Naive B cell (primary cell): ENCODE measurements at regions not wholly inside any gene's neighbourhood (a gene's known extent, or its start where the extent isn't known, plus 50 kb on each side); places are given as distances from the start of the nearest gene placed in this dataset.
"Not testable (repeated sequence)": the region's sequence is repeated elsewhere in the genome, so short reads cannot be mapped to it uniquely, and the experiment has no call there.

Source experiments
- ATAC-seq, 2 donors: fragments of 150-1000 bp; cut with Tn5 transposase; 2 replicates each; pipeline ENCODE4 v1.10.0; 2021; ENCODE audit warnings: low read depth in 2 of 2, mild to moderate bottlenecking in 2 of 2, moderate library complexity in 2 of 2
- DNase-seq: peaks from one replicate; pipeline ENCODE4 v3.0.0; 2022
- H3K27ac Mint-ChIP-seq, 6 donors: one replicate each; pipeline ENCODE4 v1.8.0; 2020 to 2022; ENCODE audit warnings: mild to moderate bottlenecking in 6 of 6, mixed read lengths in 6 of 6, moderate library complexity in 5 of 6, inconsistent platforms in 2 of 6
- H3K27me3 Mint-ChIP-seq, 3 donors: one replicate each; pipeline ENCODE4 v1.8.0; 2021 to 2022; ENCODE audit warnings: mixed read lengths in 3 of 3, mild to moderate bottlenecking in 1 of 3
- H3K36me3 Mint-ChIP-seq, 2 donors: one replicate each; pipeline ENCODE4 v1.8.0; 2020 to 2022; ENCODE audit warnings: mixed read lengths in 2 of 2, inconsistent platforms in 1 of 2, mild to moderate bottlenecking in 1 of 2
- H3K4me1 Mint-ChIP-seq, 3 donors: one replicate each; pipeline ENCODE4 v1.8.0; 2020 to 2022; ENCODE audit warnings: mixed read lengths in 3 of 3, inconsistent platforms in 1 of 3, mild to moderate bottlenecking in 1 of 3, moderate library complexity in 1 of 3
- H3K4me3 Mint-ChIP-seq, 8 donors: one replicate each; pipeline ENCODE4 v1.8.0; 2020 to 2022; ENCODE audit warnings: mild to moderate bottlenecking in 8 of 8, mixed read lengths in 8 of 8, moderate library complexity in 8 of 8, inconsistent platforms in 2 of 8
- H3K9me3 Mint-ChIP-seq, 7 donors: one replicate each; pipeline ENCODE4 v1.8.0; 2020 to 2022; ENCODE audit warnings: mixed read lengths in 7 of 7, mild to moderate bottlenecking in 5 of 7, inconsistent platforms in 2 of 7, moderate library complexity in 1 of 7

DNA sequence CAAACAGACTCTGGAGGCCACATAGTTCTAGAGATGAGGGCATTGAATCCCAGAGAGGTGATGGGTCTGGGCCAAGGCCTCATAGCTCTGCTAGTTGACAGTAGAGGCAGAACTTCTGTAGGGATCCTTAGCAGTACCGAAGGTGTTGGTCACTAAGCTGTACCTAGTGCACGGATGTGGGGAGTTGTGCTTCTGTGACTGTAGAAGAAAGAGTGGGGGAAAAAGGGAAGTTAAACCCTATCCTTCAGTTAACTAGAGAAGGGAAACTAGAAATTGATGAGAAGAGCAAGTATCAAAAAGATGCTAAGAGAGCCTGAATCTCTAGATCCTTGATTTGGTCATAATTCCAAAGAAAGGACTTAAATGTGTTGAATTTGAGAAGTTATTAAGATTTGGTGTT lies 186.7 kb downstream of the NFKBIZ start:
- DNase-seq: peak; percentile 50
- Mint-ChIP-seq H3K4me1 (peaks cover 20 to 50% (median 21%) of the 10 kb centered on the region in 3 donors), H3K36me3 (no peaks in the 10 kb centered on the region), H3K4me3 (peak overlapping the region in 3 of 8 donors; percentile 3 to 47 (median 26)), H3K27ac (peak overlapping the region in 3 of 6 donors; percentile 63 to 77 (median 77)), H3K27me3 (no peaks in the 10 kb centered on the region), H3K9me3 (peaks cover 0 to 5% (median 0%) of the 10 kb centered on the region in 7 donors)
- ATAC-seq: peak; percentile 69 to 75

DNA sequence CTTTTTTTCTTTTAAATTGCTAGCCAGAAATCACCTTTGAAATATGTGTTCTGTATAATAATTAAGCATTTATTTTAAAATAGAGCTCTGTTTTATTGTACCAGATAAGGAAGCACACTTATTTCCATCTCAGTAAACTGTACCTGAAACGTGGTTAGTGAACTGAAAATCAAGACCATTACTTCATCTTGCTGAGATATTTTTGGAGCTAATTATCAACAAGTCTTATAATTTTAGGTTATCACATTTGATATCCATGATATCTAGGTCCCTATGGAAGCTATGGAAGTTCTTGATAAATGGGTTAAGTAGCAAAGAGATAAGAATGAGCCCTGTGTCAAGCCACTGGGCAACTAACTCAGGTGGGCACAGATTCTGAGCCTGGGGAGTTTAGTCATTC lies 187.2 kb downstream of the NFKBIZ start:
- Mint-ChIP-seq H3K27me3 (no peaks in the 10 kb centered on the region), H3K4me1 (peaks cover 20 to 50% (median 21%) of the 10 kb centered on the region in 3 donors), H3K36me3 (no peaks in the 10 kb centered on the region), H3K9me3 (peaks cover 0 to 5% (median 0%) of the 10 kb centered on the region in 7 donors), H3K27ac (peak overlapping the region in 3 of 6 donors; percentile 63 to 77 (median 77)), H3K4me3 (peak overlapping the region in 2 of 8 donors; percentile 26 to 47)
- DNase-seq: no peak
- ATAC-seq: no peak

DNA sequence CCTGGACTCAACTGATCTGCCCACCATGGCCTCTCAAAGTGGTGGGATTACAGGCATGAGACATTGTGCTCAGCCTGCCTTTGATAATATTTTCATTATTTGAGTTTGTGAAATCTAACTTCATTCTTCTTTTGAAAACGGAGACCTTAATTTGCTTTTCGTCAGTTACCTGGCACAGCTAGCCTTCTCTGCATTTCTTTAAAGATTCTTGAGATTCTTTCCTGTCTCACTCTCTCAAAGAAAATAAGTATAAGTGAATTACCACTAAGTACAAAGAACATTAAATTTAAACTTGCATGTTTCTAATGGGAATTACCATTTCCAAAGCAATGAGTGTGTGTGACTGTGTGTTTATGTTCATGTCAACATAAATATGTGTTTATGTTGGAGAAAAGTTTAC lies 187.9 kb downstream of the NFKBIZ start:
- no peaks in the 10 kb centered on the region for H3K36me3 Mint-ChIP-seq
- H3K27me3 Mint-ChIP-seq: no peaks in the 10 kb centered on the region
- H3K9me3 Mint-ChIP-seq: peaks cover 0 to 5% (median 0%) of the 10 kb centered on the region in 7 donors
- H3K27ac Mint-ChIP-seq: peak overlapping the region in 4 of 6 donors; percentile 46 to 94 (median 67)
- ATAC-seq (no peak), DNase-seq (no peak)
- H3K4me1 Mint-ChIP-seq: peaks cover 20 to 50% (median 21%) of the 10 kb centered on the region in 3 donors
- peak overlapping the region in 1 of 8 donors; percentile 10 for H3K4me3 Mint-ChIP-seq

DNA sequence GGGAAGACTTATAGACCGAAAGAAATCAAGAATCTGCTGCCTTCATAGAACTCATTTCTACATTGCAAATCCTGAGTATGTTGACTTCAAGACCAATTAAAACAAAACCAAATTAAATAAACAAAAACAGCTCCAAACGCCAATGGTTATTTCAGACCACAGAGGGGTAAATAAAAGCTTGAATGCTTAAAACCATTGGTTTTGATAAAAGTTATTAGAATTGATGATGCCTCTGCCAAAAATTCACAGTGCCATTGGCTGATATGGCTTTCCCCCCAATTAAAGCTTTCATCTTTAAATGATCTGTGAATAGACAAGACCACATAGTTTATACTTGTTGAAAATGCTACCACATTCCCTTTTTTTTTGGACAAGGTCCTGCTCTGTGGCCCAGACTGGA lies 188.5 kb downstream of the NFKBIZ start:
- H3K27ac Mint-ChIP-seq: peak overlapping the region; percentile 5 to 98 (median 90)
- H3K4me3 Mint-ChIP-seq: peak overlapping the region in 3 of 8 donors; percentile 38 to 78 (median 51)
- ATAC-seq: no peak
- no peaks in the 10 kb centered on the region for H3K27me3 Mint-ChIP-seq
- peaks cover 0 to 5% (median 1%) of the 10 kb centered on the region in 7 donors for H3K9me3 Mint-ChIP-seq
- no peak for DNase-seq
- H3K4me1 Mint-ChIP-seq: peaks cover 20 to 50% (median 21%) of the 10 kb centered on the region in 3 donors
- no peaks in the 10 kb centered on the region for H3K36me3 Mint-ChIP-seq

DNA sequence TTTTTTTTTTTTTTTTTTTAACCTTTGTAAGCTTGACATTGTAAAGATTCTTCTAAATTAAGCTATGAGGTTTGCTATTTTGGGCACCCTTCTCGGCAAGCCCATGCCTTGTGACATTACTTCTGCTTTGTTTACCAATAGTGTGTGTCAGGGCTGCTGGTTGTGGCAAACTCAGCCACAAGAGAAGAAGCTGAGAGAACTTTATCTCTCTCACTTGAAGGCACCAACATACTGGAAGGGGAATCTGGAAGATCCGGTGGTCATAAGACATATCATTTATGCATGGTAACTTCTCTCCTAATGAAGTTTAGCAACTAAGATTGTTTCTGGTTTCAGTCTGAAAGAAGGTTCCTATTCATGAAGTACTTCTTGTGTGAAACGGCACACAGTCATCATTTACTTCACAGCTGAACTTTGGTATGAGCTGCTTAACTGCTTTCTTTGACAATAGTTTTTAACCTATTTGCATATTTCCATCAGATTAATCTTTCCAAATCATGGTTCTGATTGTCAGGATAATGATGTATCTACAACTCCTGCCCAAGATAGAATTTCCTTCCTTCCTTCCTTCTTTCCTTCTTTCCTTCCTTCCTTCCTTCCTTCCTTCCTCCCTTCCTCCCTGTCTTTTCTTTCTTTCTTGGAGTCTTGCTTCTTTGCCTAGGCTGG lies 189.3 kb downstream of the NFKBIZ start:
- no peaks in the 10 kb centered on the region for H3K36me3 Mint-ChIP-seq
- H3K27ac Mint-ChIP-seq: peak overlapping the region; percentile 87 to 98 (median 95)
- peaks cover 0 to 5% (median 1%) of the 10 kb centered on the region in 7 donors for H3K9me3 Mint-ChIP-seq
- peak overlapping the region; percentile 1 to 85 (median 72) for H3K4me3 Mint-ChIP-seq
- H3K4me1 Mint-ChIP-seq: peaks cover 20 to 50% (median 21%) of the 10 kb centered on the region in 3 donors
- no peaks in the 10 kb centered on the region for H3K27me3 Mint-ChIP-seq
- ATAC-seq: peak; percentile 84 to 85
- peak; percentile 65 for DNase-seq

DNA sequence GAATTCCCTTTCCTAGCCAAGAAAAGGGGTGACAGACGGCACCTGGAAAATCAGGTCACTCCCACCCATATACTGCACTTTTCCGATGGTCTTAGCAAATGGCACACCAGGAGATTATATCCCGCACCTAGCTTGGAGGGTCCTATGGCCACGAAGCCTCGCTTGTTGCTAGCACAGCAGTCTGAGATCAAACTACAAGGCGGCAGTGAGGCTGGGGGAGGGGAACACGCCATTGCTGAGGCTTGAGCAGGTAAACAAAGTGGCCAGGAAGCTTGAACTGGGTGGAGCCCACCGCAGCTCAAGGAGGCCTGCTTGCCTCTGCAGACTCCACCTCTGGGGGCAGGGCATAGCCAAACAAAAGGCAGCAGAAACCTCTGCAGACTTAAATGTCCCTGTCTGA lies 190.8 kb downstream of the NFKBIZ start:
- not testable (repeated sequence) for ATAC-seq, DNase-seq, H3K4me3 Mint-ChIP-seq, H3K36me3 Mint-ChIP-seq, H3K27me3 Mint-ChIP-seq, H3K27ac Mint-ChIP-seq, H3K9me3 Mint-ChIP-seq
- peaks cover 20 to 50% (median 21%) of the 10 kb centered on the region in 3 donors for H3K4me1 Mint-ChIP-seq

DNA sequence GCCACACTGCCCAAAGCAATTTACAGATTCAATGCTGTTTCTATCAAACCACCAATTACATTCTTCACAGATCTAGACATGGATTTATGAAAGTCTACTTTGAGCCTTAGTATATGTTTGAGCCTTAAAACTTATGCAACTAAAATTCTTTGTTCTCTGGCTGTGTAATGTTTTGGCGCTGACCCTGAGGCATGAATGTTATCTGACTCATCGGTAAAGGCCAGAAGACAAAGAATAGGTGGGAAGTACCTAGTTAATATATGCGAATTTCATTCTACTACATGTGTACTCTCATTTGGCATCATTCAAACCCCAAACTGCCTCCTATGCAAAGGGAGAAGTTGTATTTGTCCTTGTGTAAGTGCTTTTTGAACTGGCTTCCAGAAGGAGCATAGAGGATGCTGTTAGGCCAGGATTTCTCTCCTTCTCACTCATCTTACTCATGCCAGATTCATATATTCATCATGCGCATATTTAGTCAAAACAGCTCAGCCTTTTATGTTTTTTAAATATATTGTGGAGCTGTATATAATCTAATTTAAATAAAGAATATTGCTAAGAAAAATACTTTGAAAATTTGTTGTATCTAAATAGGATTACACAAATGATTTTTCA lies 204.2 kb downstream of the NFKBIZ start:
- ATAC-seq (no peak), DNase-seq (no peak)
- Mint-ChIP-seq H3K4me1 (peaks cover 10 to 24% (median 15%) of the 10 kb centered on the region in 3 donors), H3K27ac (no peak overlapping the region), H3K9me3 (peaks cover 5 to 27% (median 16%) of the 10 kb centered on the region in 7 donors), H3K27me3 (no peaks in the 10 kb centered on the region), H3K4me3 (no peak overlapping the region), H3K36me3 (peaks cover 5 to 21% of the 10 kb centered on the region in 2 donors)

DNA sequence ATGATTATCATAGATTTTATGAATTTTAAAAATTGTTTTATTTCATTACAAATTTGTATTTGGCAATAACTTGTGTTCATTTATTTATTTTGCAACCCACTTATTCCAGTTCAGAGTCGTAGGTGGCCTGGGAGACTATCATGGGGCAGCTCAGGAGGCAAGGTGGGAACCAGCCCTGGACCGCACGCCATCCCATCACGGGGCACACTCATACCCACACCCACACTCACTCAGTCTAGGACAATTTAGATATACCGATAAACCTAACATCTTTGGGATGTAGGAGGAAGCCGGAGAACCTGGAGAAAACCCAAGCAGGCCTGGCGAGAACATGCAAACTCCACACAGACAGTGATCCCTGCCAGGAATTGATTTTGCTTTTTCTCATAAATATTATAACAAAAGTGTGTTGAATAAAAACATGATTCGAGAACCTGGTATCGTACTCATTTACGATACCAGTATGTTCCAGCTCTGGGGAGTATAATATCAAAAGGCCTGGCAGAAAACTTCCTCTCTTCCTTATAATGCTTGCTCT lies 205.3 kb downstream of the NFKBIZ start:
- DNase-seq: no peak
- peaks cover 21 to 35% (median 26%) of the 10 kb centered on the region in 3 donors for H3K4me1 Mint-ChIP-seq
- no peaks in the 10 kb centered on the region for H3K27me3 Mint-ChIP-seq

DNA sequence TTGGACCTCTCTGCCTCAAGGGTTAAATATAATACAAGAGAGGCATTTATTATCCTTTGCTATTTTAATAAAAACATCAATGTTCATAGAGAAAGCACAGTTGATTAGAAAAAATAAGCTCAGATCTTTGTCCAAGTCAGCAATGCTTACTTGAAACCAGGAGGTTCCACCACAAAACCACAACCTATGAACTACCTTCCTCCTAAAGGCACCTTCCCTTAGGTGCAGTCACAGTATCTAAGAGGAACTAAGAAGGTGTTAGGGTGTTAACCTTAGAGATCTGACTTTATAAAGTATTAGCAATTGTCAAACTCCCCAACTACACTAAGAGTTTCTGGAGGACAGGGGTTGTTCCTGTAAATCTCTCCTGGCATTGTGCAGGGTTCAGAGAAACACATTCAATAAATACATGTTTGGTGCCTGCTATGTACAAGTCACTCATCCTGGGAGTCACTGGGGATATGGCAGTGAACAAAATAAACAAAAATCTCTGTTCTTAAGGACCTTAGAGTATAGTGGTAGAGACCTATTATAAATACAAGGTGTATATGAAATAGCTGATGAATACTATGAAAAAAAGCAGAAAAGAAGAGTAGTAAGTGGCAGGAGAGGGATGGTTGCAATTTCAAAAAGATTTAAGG lies 208.6 kb downstream of the NFKBIZ start:
- ATAC-seq: peak; percentile 97 to 98
- Mint-ChIP-seq H3K4me3 (peak overlapping the region in 5 of 8 donors; percentile 48 to 78 (median 54)), H3K27me3 (no peaks in the 10 kb centered on the region), H3K4me1 (peaks cover 24 to 33% (median 33%) of the 10 kb centered on the region in 3 donors), H3K36me3 (no peaks in the 10 kb centered on the region), H3K27ac (peak overlapping the region; percentile 48 to 89 (median 64)), H3K9me3 (peaks cover 0 to 10% (median 0%) of the 10 kb centered on the region in 7 donors)
- DNase-seq: peak; percentile 64

More for the DNA sequence above, 205.3 kb downstream of the NFKBIZ start:
- H3K4me3 Mint-ChIP-seq: no peak overlapping the region
- peak overlapping the region in 1 of 6 donors; percentile 54 for H3K27ac Mint-ChIP-seq
- ATAC-seq: no peak
- peaks cover 5 to 17% of the 10 kb centered on the region in 2 donors for H3K36me3 Mint-ChIP-seq
- peaks cover 8 to 16% (median 10%) of the 10 kb centered on the region in 7 donors for H3K9me3 Mint-ChIP-seq

DNA sequence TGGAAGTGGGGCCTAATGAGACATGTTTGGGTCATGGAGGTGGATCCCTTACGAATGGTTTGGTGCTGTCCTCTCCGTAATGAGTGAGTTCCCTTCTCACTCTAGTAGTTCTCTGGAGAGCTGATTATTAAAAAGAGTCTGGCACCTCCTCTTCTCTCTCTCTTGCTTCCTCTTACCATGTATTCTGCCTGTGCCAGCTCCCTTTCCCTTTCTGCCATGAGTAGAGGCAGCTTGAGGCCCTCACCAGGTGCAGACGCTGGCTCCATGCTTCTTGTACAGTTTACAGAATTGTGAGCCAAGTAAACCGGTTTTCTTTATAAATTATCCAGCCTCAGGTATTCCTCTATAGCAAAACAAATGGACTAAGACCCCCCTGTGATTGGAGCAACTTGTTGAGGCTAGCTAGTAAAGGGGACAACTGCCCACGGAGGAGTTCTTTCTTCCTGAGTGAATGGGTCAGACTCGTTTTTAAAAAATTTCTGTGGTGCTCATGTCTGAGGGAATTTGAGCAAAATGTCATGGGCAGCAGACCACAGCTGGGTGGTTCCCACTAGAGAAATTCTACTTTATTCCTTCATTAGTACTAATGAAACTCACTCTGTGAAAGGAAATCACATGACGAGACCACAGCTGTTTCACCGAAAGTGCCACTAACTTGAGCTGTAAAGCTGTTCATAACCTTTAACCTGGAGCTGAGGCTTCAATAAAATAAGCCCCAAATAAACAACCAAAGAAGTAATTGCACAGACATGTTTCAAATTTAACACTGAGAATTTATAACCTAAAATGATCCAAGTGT lies 210.0 kb downstream of the NFKBIZ start:
- Mint-ChIP-seq H3K36me3 (no peaks in the 10 kb centered on the region), H3K27ac (peak overlapping the region; percentile 44 to 82 (median 70)), H3K27me3 (no peaks in the 10 kb centered on the region), H3K4me1 (peaks cover 24 to 39% (median 38%) of the 10 kb centered on the region in 3 donors), H3K9me3 (peaks cover 0 to 10% (median 0%) of the 10 kb centered on the region in 7 donors), H3K4me3 (peak overlapping the region in 7 of 8 donors; percentile 3 to 83 (median 66))
- ATAC-seq: peak; percentile 57 to 62
- peak; percentile 37 for DNase-seq

DNA sequence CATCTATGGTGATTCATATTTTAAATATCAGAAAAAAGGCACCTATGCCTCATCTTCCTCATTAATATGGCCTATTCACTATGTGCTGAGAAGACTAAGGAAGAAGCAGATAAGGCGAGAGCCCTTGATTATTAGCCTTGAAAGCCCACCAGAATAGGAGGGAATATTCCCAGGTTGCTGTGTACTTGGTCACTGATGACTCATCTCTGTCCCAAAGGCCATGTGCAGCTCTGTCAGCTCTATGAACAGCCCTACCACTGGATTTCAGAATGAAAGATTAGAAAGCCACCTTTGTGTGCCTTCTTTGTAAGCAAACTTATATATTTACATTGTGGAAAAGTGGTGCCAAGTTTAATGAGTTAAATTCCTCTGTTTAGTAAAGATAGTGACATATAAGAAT lies 211.5 kb downstream of the NFKBIZ start:
- H3K4me3 Mint-ChIP-seq: no peak overlapping the region
- DNase-seq: no peak
- peaks cover 0 to 10% (median 0%) of the 10 kb centered on the region in 7 donors for H3K9me3 Mint-ChIP-seq
- H3K36me3 Mint-ChIP-seq: no peaks in the 10 kb centered on the region
- no peak overlapping the region for H3K27ac Mint-ChIP-seq
- no peak for ATAC-seq
- no peaks in the 10 kb centered on the region for H3K27me3 Mint-ChIP-seq
- peaks cover 24 to 38% (median 35%) of the 10 kb centered on the region in 3 donors for H3K4me1 Mint-ChIP-seq

DNA sequence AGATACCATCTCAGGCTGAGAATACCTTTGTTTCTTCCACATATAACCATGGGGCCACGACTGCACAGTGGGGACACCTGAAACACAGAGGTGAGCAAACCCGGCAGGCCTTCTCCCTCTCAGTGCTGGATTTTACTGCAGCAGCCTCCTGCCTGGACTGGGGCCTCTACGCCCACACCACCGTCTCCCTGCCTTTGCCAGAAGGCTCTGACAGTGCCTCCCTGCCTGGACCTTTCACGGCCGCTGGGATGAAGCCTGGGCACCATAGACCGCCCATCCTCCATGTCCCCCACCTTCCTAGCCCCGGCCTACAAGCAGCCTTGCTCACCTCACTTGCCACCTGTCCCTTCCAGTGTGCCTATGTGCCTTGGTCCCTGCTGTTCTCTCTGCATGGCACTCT lies 214.3 kb downstream of the NFKBIZ start:
- H3K4me1 Mint-ChIP-seq: peaks cover 14 to 22% (median 17%) of the 10 kb centered on the region in 3 donors
- H3K9me3 Mint-ChIP-seq: peaks cover 0 to 4% (median 0%) of the 10 kb centered on the region in 7 donors
- peaks cover 0 to 4% of the 10 kb centered on the region in 2 donors for H3K36me3 Mint-ChIP-seq
- H3K27ac Mint-ChIP-seq: peak overlapping the region in 3 of 6 donors; percentile 2 to 88 (median 80)
- peak overlapping the region in 1 of 8 donors; percentile 13 for H3K4me3 Mint-ChIP-seq
- no peak for ATAC-seq
- H3K27me3 Mint-ChIP-seq: no peaks in the 10 kb centered on the region
- DNase-seq: no peak
